Body of pancreas (tissue), 4 donors: ENCODE measurements at regions not wholly inside any gene's neighbourhood (a gene's known extent, or its start where the extent isn't known, plus 50 kb on each side); places are given as distances from the start of the nearest gene placed in this dataset.

Experiments used
- POLR2A ChIP-seq, 3 donors: fragments of 450-650 bp; IDR thresholded peaks; one replicate each; pipeline ENCODE4 v1.6.1; 2016; ENCODE audit warnings: antibody characterized with exemption in 3 of 3, mild to moderate bottlenecking in 2 of 3
- TF ChIP-seq, protein P1 (sequence below), 7 experiments: fragments of 450-650 bp in 4 of 7; fragments of 200-600 bp in 3 of 7; sonication (generic) in 3 of 7; IDR thresholded peaks; one replicate each; pipeline ENCODE4 v1.5.1; 2016 to 2019; ENCODE audit warnings: antibody characterized with exemption in 7 of 7

DNA sequence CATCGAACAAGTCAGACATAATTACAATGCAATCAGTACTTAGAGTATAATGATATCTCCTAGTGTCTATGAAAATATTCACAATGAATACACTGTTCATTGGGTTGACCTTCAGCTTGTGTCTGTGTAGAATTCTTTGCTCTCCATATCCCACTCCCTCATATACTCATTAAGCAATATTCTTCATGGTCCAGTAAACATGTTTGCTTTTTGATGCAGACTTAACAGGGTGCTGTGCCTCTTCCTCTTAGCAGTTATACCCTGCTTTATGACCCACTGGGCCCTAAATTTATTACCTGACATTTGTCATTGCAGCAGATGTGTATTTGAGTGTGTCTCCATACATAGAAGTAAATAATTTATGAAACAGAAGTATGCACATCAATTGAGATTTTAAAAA is 352.5 kb upstream of the CCDC179 start:
- TF ChIP-seq, protein P1, sequence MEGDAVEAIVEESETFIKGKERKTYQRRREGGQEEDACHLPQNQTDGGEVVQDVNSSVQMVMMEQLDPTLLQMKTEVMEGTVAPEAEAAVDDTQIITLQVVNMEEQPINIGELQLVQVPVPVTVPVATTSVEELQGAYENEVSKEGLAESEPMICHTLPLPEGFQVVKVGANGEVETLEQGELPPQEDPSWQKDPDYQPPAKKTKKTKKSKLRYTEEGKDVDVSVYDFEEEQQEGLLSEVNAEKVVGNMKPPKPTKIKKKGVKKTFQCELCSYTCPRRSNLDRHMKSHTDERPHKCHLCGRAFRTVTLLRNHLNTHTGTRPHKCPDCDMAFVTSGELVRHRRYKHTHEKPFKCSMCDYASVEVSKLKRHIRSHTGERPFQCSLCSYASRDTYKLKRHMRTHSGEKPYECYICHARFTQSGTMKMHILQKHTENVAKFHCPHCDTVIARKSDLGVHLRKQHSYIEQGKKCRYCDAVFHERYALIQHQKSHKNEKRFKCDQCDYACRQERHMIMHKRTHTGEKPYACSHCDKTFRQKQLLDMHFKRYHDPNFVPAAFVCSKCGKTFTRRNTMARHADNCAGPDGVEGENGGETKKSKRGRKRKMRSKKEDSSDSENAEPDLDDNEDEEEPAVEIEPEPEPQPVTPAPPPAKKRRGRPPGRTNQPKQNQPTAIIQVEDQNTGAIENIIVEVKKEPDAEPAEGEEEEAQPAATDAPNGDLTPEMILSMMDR (IDR thresholded peaks at IDR 0.05): no peak
- no peak for TF ChIP-seq POLR2A (IDR thresholded peaks at IDR 0.05)
